ENCODE measurements at regions not wholly inside any gene's neighbourhood (a gene's known extent, or its start where the extent isn't known, plus 50 kb on each side); places are given as distances from the start of the nearest gene placed in this dataset.
"Not testable (repeated sequence)": the region's sequence is repeated elsewhere in the genome, so short reads cannot be mapped to it uniquely, and the experiment has no call there.

GRCh38 chr15:22664294-22665058, 122.0 kb upstream of the NIPA1 start:
- FAIRE-seq; DNase-seq (ENCODE audit: insufficient read length, low spot score): not testable (repeated sequence)

DNA sequence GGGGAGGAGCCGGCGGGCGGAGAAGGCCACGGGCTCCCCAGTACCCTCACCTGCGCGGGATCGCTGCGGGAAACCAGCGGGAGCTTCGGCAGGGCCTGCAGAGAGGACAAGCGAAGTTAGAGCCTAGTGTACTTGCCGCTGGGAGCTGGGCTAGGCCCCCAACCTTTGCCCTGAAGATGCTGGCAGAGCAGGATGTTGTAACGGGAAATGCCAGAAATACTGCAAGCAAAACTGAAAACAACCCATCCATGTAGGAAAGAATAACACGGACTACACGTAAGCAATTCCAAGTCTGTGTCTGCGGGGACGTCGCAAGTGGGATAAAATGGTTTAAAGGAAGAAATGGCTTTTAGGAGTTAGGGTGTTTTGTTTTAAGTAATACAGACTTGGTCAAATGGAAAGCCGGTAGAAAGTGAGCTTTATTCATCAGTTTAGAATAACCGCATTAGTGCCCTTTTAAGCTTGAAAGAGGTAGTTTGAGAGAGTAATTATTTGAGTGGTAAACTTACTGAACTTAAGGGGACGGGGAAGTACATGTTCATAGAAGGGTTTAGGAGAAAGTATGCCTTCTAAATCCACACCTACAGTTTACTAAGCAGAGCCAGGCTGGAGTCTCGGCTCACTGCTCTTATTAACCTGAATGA, 121.3 kb upstream of the NIPA1 start:
- FAIRE-seq; DNase-seq (ENCODE audit: insufficient read length, low spot score): not testable (repeated sequence)

DNA sequence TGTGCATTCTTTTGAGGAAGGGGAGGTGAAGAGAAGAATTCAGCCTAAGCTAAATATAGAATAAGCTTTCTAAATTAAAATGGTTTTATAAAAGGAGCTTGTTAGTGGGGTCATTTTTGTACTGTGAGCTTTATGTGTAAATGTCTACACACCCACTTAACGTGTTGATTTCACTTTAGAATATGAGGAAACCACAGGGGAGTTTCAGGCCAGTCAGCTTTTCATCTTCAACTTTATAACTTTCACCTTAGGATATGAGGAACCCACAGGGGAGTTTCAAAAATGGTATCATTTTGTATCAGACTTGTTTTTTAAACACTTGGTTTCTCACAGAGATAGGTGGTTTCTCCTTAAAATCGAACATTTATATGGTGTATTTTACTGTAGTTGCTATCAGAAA, 120.7 kb upstream of the NIPA1 start:
- DNase-seq (ENCODE audit: insufficient read length, low spot score); FAIRE-seq: not testable (repeated sequence)

GRCh38 chr15:22684786-22685185, 101.7 kb upstream of the NIPA1 start:
- DNase-seq (ENCODE audit: insufficient read length, low spot score); FAIRE-seq: not testable (repeated sequence)

DNA sequence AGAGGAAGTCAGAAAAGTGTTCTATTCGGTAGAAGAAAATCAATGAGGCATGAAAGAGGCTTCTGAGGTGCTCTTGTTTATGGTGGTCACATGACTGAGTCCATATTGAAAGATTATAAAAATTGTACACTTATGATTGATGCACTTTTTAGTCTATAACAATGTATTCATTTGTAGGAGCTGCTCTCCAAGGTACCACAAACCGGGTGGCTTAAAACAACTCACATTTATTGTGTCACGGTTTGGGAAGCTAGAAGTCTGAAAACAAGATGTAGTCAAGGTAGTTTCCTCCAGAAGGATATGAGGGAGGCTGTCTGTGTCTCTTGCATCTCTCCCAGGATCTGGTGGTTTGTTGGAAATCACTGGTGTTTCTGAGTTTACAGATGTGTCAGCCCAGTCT, 86.6 kb upstream of the NIPA1 start:
- DNase-seq (ENCODE audit: insufficient read length, low spot score); FAIRE-seq: not testable (repeated sequence)

- not testable (repeated sequence) for DNase-seq (ENCODE audit: insufficient read length, low spot score); FAIRE-seq
These were observed 75.6 kb upstream of the NIPA1 start for GRCh38 chr15:22710831-22711341.

DNA sequence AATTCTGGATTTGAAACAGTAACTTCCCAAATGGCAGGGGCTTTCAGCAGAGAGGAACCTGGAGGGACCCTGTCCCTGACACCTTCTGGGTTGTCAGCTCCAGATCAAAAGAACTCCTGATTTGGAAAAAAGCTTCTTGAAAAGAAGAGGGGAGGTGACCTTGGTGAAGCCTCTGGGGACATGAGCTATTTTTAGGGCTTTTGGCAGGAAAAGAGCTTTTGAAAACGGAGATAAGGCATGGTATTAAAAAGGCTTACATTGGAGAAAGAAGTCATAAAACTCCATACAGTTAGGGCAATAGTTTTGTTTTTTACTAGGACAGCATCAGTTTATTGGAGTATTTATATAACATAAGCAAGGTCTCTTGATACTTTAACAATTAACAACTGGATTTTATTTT, 72.5 kb upstream of the NIPA1 start:
- FAIRE-seq; DNase-seq (ENCODE audit: insufficient read length, low spot score): not testable (repeated sequence)

- peak; percentile 2 for DNase-seq (ENCODE audit: insufficient read length, low spot score)
- not testable (repeated sequence) for FAIRE-seq
These were observed 71.9 kb upstream of the NIPA1 start for GRCh38 chr15:22714358-22715132.

DNA sequence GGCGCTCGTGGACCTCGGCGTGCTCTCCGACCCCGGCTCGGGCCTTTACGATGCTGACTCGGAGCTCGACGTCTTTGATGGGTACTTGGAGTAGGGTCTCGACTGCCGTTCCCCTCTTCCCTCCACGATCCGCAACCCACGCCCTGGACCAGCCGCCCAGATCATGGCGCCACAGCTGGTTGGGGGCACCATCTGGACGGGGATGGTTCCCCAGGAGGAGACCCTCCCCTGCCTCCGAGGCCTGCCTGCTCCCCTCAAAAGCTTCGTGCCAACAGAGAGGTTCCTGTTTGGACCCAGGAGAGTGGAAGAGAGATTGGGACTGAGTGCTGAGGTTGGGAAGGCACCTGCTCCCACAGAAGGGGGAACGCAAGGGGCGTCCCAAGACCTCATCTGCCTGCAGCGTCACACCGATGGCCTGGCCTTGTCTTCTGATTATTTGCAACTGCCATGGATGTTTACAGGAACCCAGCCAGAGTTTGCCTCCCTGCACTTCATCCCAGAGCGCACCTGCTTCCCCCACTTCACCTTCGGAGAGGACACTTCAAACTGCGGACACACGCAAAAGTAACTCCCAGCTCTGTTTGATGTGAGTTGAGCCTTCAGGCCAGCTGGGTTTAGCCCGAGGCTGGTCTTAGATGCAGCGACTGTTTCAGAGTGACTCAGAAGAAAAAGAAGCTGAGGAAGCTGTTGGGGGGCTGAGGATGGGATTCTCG, 71.2 kb upstream of the NIPA1 start:
- not testable (repeated sequence) for FAIRE-seq; DNase-seq (ENCODE audit: insufficient read length, low spot score)

DNA sequence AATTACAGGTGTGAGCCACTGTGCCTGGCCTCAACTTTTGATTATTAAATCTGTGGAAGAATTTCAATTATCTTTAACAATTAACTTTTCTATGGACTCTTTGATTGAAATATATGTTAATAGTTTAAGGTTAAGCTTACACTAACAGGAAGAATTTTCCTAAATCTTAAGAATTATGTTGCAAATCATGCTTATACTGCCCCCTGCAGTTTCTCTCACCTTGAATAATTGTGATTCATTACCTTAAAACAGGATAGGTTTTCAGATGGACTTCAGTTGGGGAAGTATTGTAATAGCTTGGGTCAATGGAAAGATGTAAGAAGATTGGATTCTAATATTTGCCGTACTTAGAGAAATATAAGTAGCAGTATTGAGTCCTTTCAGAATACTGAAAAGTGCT, 66.5 kb upstream of the NIPA1 start:
- not testable (repeated sequence) for FAIRE-seq; DNase-seq (ENCODE audit: insufficient read length, low spot score)
- TF ChIP-seq, protein P1, sequence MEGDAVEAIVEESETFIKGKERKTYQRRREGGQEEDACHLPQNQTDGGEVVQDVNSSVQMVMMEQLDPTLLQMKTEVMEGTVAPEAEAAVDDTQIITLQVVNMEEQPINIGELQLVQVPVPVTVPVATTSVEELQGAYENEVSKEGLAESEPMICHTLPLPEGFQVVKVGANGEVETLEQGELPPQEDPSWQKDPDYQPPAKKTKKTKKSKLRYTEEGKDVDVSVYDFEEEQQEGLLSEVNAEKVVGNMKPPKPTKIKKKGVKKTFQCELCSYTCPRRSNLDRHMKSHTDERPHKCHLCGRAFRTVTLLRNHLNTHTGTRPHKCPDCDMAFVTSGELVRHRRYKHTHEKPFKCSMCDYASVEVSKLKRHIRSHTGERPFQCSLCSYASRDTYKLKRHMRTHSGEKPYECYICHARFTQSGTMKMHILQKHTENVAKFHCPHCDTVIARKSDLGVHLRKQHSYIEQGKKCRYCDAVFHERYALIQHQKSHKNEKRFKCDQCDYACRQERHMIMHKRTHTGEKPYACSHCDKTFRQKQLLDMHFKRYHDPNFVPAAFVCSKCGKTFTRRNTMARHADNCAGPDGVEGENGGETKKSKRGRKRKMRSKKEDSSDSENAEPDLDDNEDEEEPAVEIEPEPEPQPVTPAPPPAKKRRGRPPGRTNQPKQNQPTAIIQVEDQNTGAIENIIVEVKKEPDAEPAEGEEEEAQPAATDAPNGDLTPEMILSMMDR (IDR thresholded peaks at IDR 0.05; ENCODE audit: insufficient read depth, missing control alignments), result peak; percentile 18

GRCh38 chr15:22726104-22726503, 60.3 kb upstream of the NIPA1 start:
- FAIRE-seq; DNase-seq (ENCODE audit: insufficient read length, low spot score): not testable (repeated sequence)

- not testable (repeated sequence) for FAIRE-seq; DNase-seq (ENCODE audit: insufficient read length, low spot score)
These were observed 51.4 kb upstream of the NIPA1 start for GRCh38 chr15:22735067-22735466.

DNA sequence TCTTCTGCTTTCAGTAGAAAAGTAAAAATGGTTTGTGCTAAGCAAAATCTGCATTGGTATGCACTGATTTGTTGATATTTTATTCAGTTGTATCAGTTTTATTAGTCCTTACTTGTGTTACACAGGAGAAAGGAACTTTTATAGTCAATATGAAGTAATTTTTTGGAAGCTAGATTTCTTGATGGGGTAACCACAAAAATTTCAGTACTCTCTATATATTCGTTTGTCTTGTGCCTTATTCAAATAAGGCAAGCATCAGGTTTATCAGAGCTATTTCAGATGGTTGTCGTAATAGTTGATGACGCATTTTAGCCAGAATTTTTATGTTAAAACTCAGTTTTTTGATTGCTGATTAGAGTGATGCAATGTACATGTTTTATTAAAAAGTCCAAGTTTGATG, 50.7 kb upstream of the NIPA1 start:
- DNase-seq (ENCODE audit: insufficient read length, low spot score) (no peak), FAIRE-seq (no peak)
- TF ChIP-seq, protein P1 (IDR thresholded peaks at IDR 0.05; ENCODE audit: insufficient read depth, missing control alignments), result no peak

DNA sequence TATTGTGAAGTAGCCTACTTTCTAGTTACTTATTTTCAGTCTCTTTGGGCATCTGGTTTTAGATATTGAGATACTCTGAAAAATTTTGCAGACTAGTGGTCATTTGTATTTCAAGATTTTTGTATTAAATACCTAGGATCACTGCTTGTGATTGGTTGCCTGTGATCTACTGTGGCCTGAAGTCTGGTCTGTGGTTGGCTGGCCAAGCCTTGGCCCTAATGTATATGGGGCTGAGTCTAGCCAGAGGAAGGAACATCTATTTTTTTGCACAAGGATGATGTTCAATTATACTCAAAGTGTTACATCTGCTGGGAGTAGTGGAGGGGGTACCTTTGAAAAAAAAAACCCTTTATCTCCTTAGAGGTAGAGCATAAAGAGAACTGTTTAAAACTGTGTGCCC, 50.2 kb upstream of the NIPA1 start:
- FAIRE-seq, result not testable (repeated sequence)

More for the DNA sequence above, 50.2 kb upstream of the NIPA1 start:
- DNase-seq (ENCODE audit: insufficient read length, low spot score), result not testable (repeated sequence)
